ENCODE measurements at regions not wholly inside any gene's neighbourhood (a gene's known extent, or its start where the extent isn't known, plus 50 kb on each side); places are given as distances from the start of the nearest gene placed in this dataset.

DNA sequence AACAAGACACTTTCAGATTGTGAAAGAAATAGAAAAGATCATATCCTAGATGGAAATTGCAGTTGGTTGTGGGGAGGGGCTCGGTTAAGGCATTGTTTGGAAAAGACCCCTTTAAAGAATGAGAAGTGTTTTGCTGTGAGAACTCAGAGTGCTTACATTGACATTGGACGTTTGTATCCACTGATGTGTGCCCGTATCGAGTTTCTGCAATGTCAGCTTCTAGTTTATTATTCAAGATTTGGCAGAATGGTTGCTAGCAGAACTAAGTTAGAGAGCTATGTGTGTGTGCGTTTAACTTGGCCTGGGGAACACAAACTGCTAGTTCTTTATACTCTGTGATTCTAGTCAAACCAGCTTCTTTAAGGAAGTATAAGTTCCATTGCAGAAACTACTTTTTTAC lies 2702.5 kb downstream of the PCDH7 start:
- peaks cover 3% of the 10 kb centered on the region for H3K9me3 Mint-ChIP-seq (ENCODE audit: unreplicated experiment)
- H3K4me1 Mint-ChIP-seq (ENCODE audit: unreplicated experiment), result peaks cover 6% of the 10 kb centered on the region
- no peaks in the 10 kb centered on the region for H3K36me3 Mint-ChIP-seq (ENCODE audit: unreplicated experiment)
- no peak for DNase-seq (ENCODE audit: extremely low spot score, unreplicated experiment)
- H3K27me3 Mint-ChIP-seq (ENCODE audit: unreplicated experiment), result no peaks in the 10 kb centered on the region
- no peak overlapping the region for H3K27ac Mint-ChIP-seq (ENCODE audit: unreplicated experiment)
- TF ChIP-seq, protein P1, sequence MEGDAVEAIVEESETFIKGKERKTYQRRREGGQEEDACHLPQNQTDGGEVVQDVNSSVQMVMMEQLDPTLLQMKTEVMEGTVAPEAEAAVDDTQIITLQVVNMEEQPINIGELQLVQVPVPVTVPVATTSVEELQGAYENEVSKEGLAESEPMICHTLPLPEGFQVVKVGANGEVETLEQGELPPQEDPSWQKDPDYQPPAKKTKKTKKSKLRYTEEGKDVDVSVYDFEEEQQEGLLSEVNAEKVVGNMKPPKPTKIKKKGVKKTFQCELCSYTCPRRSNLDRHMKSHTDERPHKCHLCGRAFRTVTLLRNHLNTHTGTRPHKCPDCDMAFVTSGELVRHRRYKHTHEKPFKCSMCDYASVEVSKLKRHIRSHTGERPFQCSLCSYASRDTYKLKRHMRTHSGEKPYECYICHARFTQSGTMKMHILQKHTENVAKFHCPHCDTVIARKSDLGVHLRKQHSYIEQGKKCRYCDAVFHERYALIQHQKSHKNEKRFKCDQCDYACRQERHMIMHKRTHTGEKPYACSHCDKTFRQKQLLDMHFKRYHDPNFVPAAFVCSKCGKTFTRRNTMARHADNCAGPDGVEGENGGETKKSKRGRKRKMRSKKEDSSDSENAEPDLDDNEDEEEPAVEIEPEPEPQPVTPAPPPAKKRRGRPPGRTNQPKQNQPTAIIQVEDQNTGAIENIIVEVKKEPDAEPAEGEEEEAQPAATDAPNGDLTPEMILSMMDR (IDR thresholded peaks at IDR 0.05), result no peak
- no peak overlapping the region for H3K4me3 Mint-ChIP-seq (ENCODE audit: unreplicated experiment)

DNA sequence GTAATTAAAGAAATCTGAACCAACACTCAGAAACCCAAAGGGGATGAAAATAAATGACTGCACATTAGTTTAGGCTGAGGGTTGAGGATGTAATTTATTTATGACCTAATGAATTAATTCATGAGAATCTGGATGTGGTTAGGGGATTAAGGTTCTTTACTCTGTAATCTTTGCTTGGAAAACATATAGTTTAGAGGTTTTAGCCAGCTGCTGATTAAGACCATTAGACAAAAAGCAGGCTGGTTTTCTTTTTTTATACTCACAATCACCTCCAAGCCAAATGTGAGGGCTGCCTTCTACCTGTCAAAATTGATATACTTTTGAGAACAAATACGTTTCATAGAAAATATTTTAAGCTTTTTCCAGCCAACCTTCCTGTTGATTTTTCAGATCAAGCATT lies 2705.8 kb downstream of the PCDH7 start:
- Mint-ChIP-seq H3K9me3 (ENCODE audit: unreplicated experiment) (peaks cover 3% of the 10 kb centered on the region), H3K27me3 (ENCODE audit: unreplicated experiment) (no peaks in the 10 kb centered on the region), H3K4me3 (ENCODE audit: unreplicated experiment) (no peak overlapping the region), H3K4me1 (ENCODE audit: unreplicated experiment) (peaks cover 6% of the 10 kb centered on the region), H3K36me3 (ENCODE audit: unreplicated experiment) (no peaks in the 10 kb centered on the region), H3K27ac (ENCODE audit: unreplicated experiment) (no peak overlapping the region)
- DNase-seq (ENCODE audit: extremely low spot score, unreplicated experiment), result no peak
- TF ChIP-seq, protein P1 (IDR thresholded peaks at IDR 0.05), result no peak

DNA sequence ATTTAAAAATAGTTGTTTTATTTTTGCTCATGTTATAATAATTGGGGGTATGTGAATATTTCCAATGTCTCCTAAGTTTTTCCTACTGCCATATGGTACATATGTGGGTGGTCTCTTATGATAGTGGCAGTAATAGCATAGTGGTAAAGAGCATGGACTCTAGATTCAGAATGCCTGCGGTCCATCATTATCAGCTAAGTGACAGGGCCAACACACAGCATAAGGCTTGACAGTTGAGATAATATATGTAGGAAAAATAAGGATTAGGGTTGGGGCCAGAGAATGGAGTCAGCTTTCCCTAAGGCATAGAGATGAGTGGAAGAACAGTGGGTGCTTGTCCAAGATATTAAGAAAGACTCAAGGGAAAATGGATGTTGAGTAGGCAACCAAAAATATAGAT lies 2707.5 kb downstream of the PCDH7 start:
- Mint-ChIP-seq H3K27ac (ENCODE audit: unreplicated experiment) (no peak overlapping the region), H3K36me3 (ENCODE audit: unreplicated experiment) (no peaks in the 10 kb centered on the region), H3K4me3 (ENCODE audit: unreplicated experiment) (no peak overlapping the region), H3K9me3 (ENCODE audit: unreplicated experiment) (peaks cover 3% of the 10 kb centered on the region), H3K4me1 (ENCODE audit: unreplicated experiment) (peaks cover 3% of the 10 kb centered on the region), H3K27me3 (ENCODE audit: unreplicated experiment) (no peaks in the 10 kb centered on the region)
- no peak for DNase-seq (ENCODE audit: extremely low spot score, unreplicated experiment)
- TF ChIP-seq, protein P1 (IDR thresholded peaks at IDR 0.05), result no peak

DNA sequence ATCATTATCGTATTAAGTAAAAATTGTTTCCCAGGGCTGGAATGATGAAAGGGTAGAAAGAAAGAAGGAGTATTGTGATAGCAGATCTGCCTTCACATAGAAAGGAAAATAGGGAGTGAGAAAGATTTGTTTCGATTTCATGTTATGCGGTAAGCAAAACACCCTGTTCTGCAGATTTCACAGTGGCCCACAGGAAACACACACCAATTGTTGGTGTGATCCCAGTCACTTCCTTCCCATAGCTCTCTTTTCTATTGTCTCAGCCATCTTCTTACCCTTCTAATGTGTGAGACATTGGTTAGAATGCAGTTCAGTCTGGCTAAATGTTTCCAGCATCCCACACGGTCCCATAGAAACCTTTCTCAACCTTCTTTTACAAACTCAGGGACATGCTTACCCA lies 2709.8 kb downstream of the PCDH7 start:
- Mint-ChIP-seq H3K27ac (ENCODE audit: unreplicated experiment) (no peak overlapping the region), H3K4me3 (ENCODE audit: unreplicated experiment) (no peak overlapping the region), H3K27me3 (ENCODE audit: unreplicated experiment) (no peaks in the 10 kb centered on the region), H3K36me3 (ENCODE audit: unreplicated experiment) (no peaks in the 10 kb centered on the region), H3K4me1 (ENCODE audit: unreplicated experiment) (peaks cover 2% of the 10 kb centered on the region), H3K9me3 (ENCODE audit: unreplicated experiment) (peaks cover 3% of the 10 kb centered on the region)
- DNase-seq (ENCODE audit: extremely low spot score, unreplicated experiment), result no peak
- TF ChIP-seq, protein P1 (IDR thresholded peaks at IDR 0.05), result no peak

DNA sequence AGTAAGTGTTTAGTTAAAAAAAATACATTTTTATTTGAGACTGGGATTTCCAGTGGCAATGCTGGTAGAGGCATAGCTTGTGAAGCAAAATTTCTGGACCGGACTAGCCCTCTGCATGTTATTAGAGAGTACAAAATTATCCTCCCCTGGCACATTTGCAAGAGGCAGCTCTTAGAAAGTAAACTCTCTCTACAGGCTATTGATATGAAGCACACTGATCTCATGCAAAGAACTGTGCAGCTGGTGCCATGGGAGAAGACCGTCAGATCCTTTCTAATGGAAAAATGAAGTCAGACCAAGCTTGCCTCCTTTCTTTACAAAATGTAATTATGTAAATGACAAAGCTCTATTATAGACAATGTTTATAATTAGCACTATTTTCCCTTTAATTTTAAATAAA lies 2717.2 kb downstream of the PCDH7 start:
- Mint-ChIP-seq H3K4me1 (ENCODE audit: unreplicated experiment) (peaks cover 23% of the 10 kb centered on the region), H3K27me3 (ENCODE audit: unreplicated experiment) (no peaks in the 10 kb centered on the region), H3K27ac (ENCODE audit: unreplicated experiment) (no peak overlapping the region), H3K4me3 (ENCODE audit: unreplicated experiment) (no peak overlapping the region), H3K9me3 (ENCODE audit: unreplicated experiment) (no peaks in the 10 kb centered on the region), H3K36me3 (ENCODE audit: unreplicated experiment) (no peaks in the 10 kb centered on the region)
- TF ChIP-seq, protein P1 (IDR thresholded peaks at IDR 0.05), result no peak
- DNase-seq (ENCODE audit: extremely low spot score, unreplicated experiment), result no peak
